ENCODE measurements at regions not wholly inside any gene's neighbourhood (a gene's known extent, or its start where the extent isn't known, plus 50 kb on each side); places are given as distances from the start of the nearest gene placed in this dataset.

DNA sequence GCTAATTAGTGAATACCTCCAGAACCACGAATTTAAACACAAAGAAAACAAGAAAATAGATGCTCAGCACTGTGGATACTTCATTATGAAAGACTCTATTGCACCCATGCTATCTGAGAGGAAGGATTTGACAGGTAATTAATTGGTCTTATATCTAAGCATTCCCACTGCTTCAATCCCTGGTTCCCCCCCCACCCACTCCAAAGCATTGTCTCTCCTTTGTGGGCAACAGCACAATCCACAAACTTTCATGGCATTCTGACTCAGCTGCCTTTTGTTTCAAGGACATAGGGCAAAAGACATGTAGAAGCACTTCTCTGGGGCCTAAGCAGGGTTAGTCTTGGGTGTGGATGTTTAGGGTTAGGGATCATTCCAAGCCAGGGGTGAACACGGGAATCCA lies 551.4 kb downstream of the BUD13 start:
- TF ChIP-seq POLR2AphosphoS5 (IDR thresholded peaks at IDR 0.05) (no peak), POLR2A (IDR thresholded peaks at IDR 0.05) (no peak), EP300 (IDR thresholded peaks at IDR 0.05) (no peak)
- TF ChIP-seq, protein P1, sequence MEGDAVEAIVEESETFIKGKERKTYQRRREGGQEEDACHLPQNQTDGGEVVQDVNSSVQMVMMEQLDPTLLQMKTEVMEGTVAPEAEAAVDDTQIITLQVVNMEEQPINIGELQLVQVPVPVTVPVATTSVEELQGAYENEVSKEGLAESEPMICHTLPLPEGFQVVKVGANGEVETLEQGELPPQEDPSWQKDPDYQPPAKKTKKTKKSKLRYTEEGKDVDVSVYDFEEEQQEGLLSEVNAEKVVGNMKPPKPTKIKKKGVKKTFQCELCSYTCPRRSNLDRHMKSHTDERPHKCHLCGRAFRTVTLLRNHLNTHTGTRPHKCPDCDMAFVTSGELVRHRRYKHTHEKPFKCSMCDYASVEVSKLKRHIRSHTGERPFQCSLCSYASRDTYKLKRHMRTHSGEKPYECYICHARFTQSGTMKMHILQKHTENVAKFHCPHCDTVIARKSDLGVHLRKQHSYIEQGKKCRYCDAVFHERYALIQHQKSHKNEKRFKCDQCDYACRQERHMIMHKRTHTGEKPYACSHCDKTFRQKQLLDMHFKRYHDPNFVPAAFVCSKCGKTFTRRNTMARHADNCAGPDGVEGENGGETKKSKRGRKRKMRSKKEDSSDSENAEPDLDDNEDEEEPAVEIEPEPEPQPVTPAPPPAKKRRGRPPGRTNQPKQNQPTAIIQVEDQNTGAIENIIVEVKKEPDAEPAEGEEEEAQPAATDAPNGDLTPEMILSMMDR (IDR thresholded peaks at IDR 0.05): no peak
- H3K27me3 ChIP-seq: no peaks in the 10 kb centered on the region
- no peaks in the 10 kb centered on the region for H3K36me3 ChIP-seq
- no peaks in the 10 kb centered on the region for H3K9me3 ChIP-seq
- no peak overlapping the region for H3K4me3 ChIP-seq
- 76 to 79% methylated on average over 2 of the region's 2 CpGs for WGBS, 2 donors
- no peak overlapping the region for H3K27ac ChIP-seq
- peaks cover 0 to 3% (median 1%) of the 10 kb centered on the region in 4 donors for H3K4me1 ChIP-seq
- DNase-seq: no peak
- ATAC-seq (ENCODE audit: low FRiP score in 2 of 2): no peak

DNA sequence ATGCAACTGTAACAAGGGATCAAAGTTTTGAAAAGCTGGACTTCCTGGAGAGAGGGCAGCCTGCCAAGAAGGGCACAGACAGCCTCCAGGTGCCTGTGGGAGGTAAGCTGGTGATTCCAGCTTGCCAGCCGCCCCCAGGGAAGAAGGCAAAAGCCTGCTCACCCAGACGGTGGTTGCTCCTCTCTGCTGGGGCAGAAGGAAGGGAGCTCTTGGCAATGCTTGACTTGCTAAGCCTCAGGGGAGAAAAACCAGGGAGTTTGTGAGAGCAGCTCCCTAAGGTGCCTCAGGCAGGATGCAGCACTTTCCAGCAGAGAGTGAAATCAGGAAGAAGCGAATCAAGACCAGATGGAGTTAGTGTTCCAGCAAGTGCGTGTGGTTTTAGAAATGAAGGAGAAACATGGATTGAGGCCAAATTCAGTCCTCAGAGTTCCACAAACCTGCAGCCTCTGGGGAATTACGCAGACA lies 553.6 kb downstream of the BUD13 start:
- ATAC-seq (ENCODE audit: low FRiP score in 2 of 2): no peak
- H3K4me3 ChIP-seq: no peak overlapping the region
- no peaks in the 10 kb centered on the region for H3K27me3 ChIP-seq
- no peaks in the 10 kb centered on the region for H3K9me3 ChIP-seq
- no peak overlapping the region for H3K27ac ChIP-seq
- H3K4me1 ChIP-seq: peaks cover 0 to 2% (median 0%) of the 10 kb centered on the region in 4 donors
- TF ChIP-seq POLR2A (IDR thresholded peaks at IDR 0.05) (no peak), EP300 (IDR thresholded peaks at IDR 0.05) (peak in 1 of 4 donors; percentile 20), POLR2AphosphoS5 (IDR thresholded peaks at IDR 0.05) (peak in 1 of 2 donors; percentile 7)
- TF ChIP-seq, protein P1 (IDR thresholded peaks at IDR 0.05): no peak
- no peak for DNase-seq
- no peaks in the 10 kb centered on the region for H3K36me3 ChIP-seq
- WGBS, 2 donors: 50 to 65% methylated on average over 5 of the region's 5 CpGs

DNA sequence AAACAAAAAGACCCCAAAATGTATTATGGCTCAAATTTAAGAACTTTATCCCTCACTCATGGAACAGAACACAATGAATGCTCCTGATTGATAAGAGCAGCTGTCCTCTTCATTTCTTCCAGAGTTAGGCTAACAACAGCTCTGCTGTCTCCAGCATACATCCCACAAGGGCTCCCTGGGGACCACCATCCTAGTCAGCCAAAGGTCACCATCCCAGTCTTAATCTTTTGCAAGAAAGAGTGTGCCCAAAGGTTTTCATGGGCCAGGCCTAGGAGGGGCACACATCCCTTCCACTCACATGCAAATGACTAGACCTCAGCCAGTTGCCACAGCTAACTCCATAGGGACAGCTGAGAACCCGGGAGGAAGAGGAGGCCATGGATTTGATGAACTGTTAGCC lies 555.3 kb downstream of the BUD13 start:
- Histone ChIP-seq H3K4me3 (no peak overlapping the region), H3K9me3 (no peaks in the 10 kb centered on the region), H3K36me3 (no peaks in the 10 kb centered on the region), H3K27ac (no peak overlapping the region), H3K27me3 (no peaks in the 10 kb centered on the region), H3K4me1 (peaks cover 0 to 2% (median 0%) of the 10 kb centered on the region in 4 donors)
- WGBS, 2 donors: 57 to 88% methylated on average over 1 of the region's 1 CpG
- DNase-seq: no peak
- no peak for TF ChIP-seq POLR2AphosphoS5 (IDR thresholded peaks at IDR 0.05)
- no peak for TF ChIP-seq POLR2A (IDR thresholded peaks at IDR 0.05)
- TF ChIP-seq EP300 (IDR thresholded peaks at IDR 0.05): no peak
- TF ChIP-seq, protein P1 (IDR thresholded peaks at IDR 0.05): no peak
- ATAC-seq (ENCODE audit: low FRiP score in 2 of 2): no peak

DNA sequence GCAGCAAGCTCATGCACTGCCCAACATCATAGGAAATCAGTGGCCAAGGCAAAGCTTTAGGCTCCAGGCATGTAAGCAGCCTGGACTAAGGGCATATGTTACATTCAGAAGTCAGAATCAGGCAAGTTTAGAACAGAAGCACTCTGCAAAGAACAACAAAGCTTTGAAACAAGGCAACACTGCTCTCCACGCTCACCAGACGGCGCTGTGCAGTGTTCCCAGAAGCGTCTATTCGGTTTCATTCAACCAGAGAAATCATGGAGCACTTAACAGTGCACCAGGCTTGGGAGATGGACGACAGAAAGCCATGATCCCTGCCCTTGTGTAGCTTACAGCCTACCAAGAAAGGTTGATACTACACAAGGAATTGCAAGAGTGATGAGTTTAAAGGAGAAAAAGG lies 555.8 kb downstream of the BUD13 start:
- no peak for TF ChIP-seq POLR2A (IDR thresholded peaks at IDR 0.05)
- TF ChIP-seq, protein P1 (IDR thresholded peaks at IDR 0.05): peak; percentile 10 to 73 (median 52)
- Histone ChIP-seq H3K4me1 (peaks cover 0 to 2% (median 0%) of the 10 kb centered on the region in 4 donors), H3K4me3 (no peak overlapping the region), H3K36me3 (no peaks in the 10 kb centered on the region), H3K27me3 (no peaks in the 10 kb centered on the region), H3K9me3 (no peaks in the 10 kb centered on the region), H3K27ac (no peak overlapping the region)
- peak in 1 of 2 donors; percentile 80 for ATAC-seq (ENCODE audit: low FRiP score in 2 of 2)
- 2% methylated on average over 6 of the region's 6 CpGs for WGBS, 2 donors
- peak in 1 of 2 donors; percentile 53 for DNase-seq

DNA sequence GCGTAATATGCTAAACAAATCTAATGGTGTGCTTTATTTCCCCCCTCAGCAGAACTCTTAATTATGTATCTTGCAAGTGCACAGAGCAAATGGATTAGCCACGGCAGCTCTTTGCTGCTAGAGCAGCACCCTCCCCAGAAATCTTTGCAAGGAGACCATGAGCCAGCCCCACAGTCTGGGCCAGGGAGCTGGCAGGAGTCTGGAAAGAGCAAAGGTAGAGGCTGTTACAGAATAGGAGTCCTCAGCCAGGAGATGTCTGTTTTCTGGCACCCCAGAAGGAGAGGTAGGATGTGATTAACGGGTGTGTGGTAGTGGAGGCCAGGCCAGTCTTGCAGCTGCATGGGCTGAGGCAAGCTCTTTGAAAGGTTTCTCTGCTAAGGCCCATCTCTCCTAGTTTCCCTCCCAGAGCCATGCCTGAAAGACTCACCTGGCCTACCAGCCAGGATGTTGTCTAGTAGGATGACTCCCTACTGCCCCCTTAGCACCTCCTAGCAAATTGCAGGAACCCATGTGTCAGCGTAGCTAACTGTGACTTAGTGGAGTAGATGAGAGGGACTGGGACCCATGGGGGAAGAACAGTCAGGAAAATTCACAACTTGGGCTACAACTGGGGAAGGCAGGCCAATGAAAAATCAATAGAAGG lies 557.2 kb downstream of the BUD13 start:
- Histone ChIP-seq H3K9me3 (no peaks in the 10 kb centered on the region), H3K4me1 (peaks cover 0 to 2% (median 0%) of the 10 kb centered on the region in 4 donors), H3K36me3 (no peaks in the 10 kb centered on the region), H3K27me3 (no peaks in the 10 kb centered on the region), H3K4me3 (no peak overlapping the region), H3K27ac (no peak overlapping the region)
- no peak for TF ChIP-seq EP300 (IDR thresholded peaks at IDR 0.05)
- TF ChIP-seq, protein P1 (IDR thresholded peaks at IDR 0.05): peak in 2 of 6 experiments; percentile 6 to 11
- ATAC-seq (ENCODE audit: low FRiP score in 2 of 2): peak in 1 of 2 donors; percentile 50
- no peak for DNase-seq
- 84 to 90% methylated on average over 4 of the region's 4 CpGs for WGBS, 2 donors
